Karpas-422 (cell line): ENCODE measurements at regions not wholly inside any gene's neighbourhood (a gene's known extent, or its start where the extent isn't known, plus 50 kb on each side); places are given as distances from the start of the nearest gene placed in this dataset.
"Not testable (repeated sequence)": the region's sequence is repeated elsewhere in the genome, so short reads cannot be mapped to it uniquely, and the experiment has no call there.

ENCODE experiments used
- DNase-seq: peaks from one replicate; pipeline ENCODE4 v3.0.0-alpha.2; 2015
- H2AFZ ChIP-seq: fragments of 200-600 bp; sonication (generic); 2 replicates; pipeline ENCODE4 v1.6.1; 2014; ENCODE audit warnings: antibody characterized with exemption, low read length, mixed read lengths
- H3K27ac ChIP-seq: fragments of 200-600 bp; sonication (generic); 2 replicates; pipeline ENCODE4 v1.5.1; 2014; ENCODE audit warnings: mild to moderate bottlenecking, low read length, moderate library complexity
- H3K27me3 ChIP-seq: fragments of 200-600 bp; sonication (generic); 2 replicates; pipeline ENCODE4 v1.6.1; 2014; ENCODE audit warnings: low read length, mixed read lengths
- H3K36me3 ChIP-seq: fragments of 200-600 bp; sonication (generic); 2 replicates; pipeline ENCODE4 v1.6.1; 2014; ENCODE audit warnings: low read length, mixed read lengths; ENCODE audit not compliant: insufficient read depth
- H3K4me1 ChIP-seq: fragments of 200-600 bp; sonication (generic); 2 replicates; pipeline ENCODE4 v1.6.1; 2014; ENCODE audit warnings: mild to moderate bottlenecking, low read length, mixed read lengths
- H3K4me2 ChIP-seq: fragments of 200-600 bp; sonication (generic); 2 replicates; pipeline ENCODE4 v1.6.1; 2014; ENCODE audit warnings: low read length, low read depth, mild to moderate bottlenecking; ENCODE audit not compliant: poor library complexity, severe bottlenecking
- H3K4me3 ChIP-seq: fragments of 200-600 bp; sonication (generic); 2 replicates; pipeline ENCODE4 v1.5.1; 2014; ENCODE audit warnings: mild to moderate bottlenecking, antibody characterized with exemption, low read length, mixed read lengths
- H3K79me2 ChIP-seq: fragments of 200-600 bp; sonication (generic); 2 replicates; pipeline ENCODE4 v1.6.1; 2014; ENCODE audit warnings: mild to moderate bottlenecking, low read length, mixed read lengths
- H3K9ac ChIP-seq: fragments of 200-600 bp; sonication (generic); 2 replicates; pipeline ENCODE4 v1.6.0; 2014; ENCODE audit warnings: low read length
- H3K9me2 ChIP-seq: fragments of 200-600 bp; sonication (generic), shearing (Covaris generic); replicated peaks from 2 replicates; pipeline ENCODE4 v1.6.0; 2014; ENCODE audit warnings: mild to moderate bottlenecking, low read length, moderate library complexity; ENCODE audit not compliant: insufficient read depth
- H3K9me3 ChIP-seq: fragments of 300-700, 200-600 bp; sonication (generic); 2 replicates; pipeline ENCODE4 v1.6.1; 2014; ENCODE audit warnings: low read length, mixed read lengths
- H4K20me1 ChIP-seq: fragments of 200-600 bp; sonication (generic); 2 replicates; pipeline ENCODE4 v1.6.1; 2014; ENCODE audit warnings: mild to moderate bottlenecking, antibody characterized with exemption, low read length, low read depth; ENCODE audit not compliant: insufficient read depth

- Histone ChIP-seq H3K9me3 (peaks cover 27% of the 10 kb centered on the region), H3K4me2 (no peak overlapping the region), H3K4me1 (no peaks in the 10 kb centered on the region), H3K36me3 (no peaks in the 10 kb centered on the region), H3K27me3 (no peaks in the 10 kb centered on the region), H3K27ac (no peak overlapping the region), H4K20me1 (no peaks in the 10 kb centered on the region), H3K4me3 (no peak overlapping the region), H3K9me2 (no peaks in the 10 kb centered on the region), H2AFZ (no peak overlapping the region), H3K79me2 (no peaks in the 10 kb centered on the region), H3K9ac (no peak overlapping the region)
- DNase-seq: no peak
Observed at GRCh38 chr4:66804979-66805378, 740.3 kb downstream of the CENPC start.

DNA sequence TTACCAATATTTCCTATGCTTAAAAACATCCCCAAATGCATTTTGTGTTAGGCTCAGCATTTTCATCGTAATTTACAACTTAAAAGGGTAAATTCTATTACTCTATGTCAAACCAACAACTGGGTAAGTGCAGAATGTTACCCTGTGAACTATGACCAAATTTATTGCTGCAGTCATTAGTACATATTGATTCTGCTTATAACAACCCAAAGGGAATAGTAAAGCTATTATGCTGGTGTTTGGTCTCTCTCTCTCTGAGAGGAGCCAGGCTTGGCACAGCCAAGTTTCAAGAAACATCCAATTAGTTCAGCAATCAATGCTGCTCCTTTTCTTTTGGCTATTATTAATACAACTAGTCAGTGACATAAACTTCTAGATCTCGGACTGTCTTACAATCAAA lies 747.7 kb downstream of the CENPC start:
- Histone ChIP-seq H3K4me1 (no peaks in the 10 kb centered on the region), H3K79me2 (no peaks in the 10 kb centered on the region), H3K4me2 (no peak overlapping the region), H3K9me2 (no peaks in the 10 kb centered on the region), H2AFZ (no peak overlapping the region), H4K20me1 (no peaks in the 10 kb centered on the region), H3K27ac (no peak overlapping the region), H3K9me3 (peaks cover 11% of the 10 kb centered on the region), H3K36me3 (no peaks in the 10 kb centered on the region), H3K9ac (no peak overlapping the region), H3K27me3 (no peaks in the 10 kb centered on the region), H3K4me3 (no peak overlapping the region)
- no peak for DNase-seq

DNA sequence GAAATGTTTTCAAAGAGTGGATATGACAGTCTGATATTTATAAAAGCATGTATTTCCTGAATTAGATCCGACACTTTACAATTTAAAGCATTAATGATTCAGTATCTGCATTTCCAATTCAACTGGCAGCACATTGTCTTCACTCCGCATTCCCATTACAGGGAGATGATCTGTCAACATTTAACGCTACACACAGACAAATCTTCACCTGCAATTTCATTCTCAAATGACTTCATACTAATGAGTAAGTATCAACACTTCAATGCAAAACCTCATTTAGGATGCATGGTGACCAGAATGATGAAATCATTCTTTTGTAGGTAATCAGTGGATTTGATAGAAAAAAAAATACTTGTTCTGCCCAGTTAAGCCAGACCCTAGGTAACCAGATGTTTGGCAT lies 749.6 kb downstream of the CENPC start:
- Histone ChIP-seq H3K27ac (no peak overlapping the region), H3K4me1 (no peaks in the 10 kb centered on the region), H4K20me1 (no peaks in the 10 kb centered on the region), H3K9me3 (peaks cover 9% of the 10 kb centered on the region), H3K9me2 (no peaks in the 10 kb centered on the region), H3K36me3 (no peaks in the 10 kb centered on the region), H2AFZ (no peak overlapping the region), H3K27me3 (no peaks in the 10 kb centered on the region), H3K79me2 (no peaks in the 10 kb centered on the region), H3K4me2 (no peak overlapping the region), H3K4me3 (no peak overlapping the region), H3K9ac (no peak overlapping the region)
- no peak for DNase-seq

DNA sequence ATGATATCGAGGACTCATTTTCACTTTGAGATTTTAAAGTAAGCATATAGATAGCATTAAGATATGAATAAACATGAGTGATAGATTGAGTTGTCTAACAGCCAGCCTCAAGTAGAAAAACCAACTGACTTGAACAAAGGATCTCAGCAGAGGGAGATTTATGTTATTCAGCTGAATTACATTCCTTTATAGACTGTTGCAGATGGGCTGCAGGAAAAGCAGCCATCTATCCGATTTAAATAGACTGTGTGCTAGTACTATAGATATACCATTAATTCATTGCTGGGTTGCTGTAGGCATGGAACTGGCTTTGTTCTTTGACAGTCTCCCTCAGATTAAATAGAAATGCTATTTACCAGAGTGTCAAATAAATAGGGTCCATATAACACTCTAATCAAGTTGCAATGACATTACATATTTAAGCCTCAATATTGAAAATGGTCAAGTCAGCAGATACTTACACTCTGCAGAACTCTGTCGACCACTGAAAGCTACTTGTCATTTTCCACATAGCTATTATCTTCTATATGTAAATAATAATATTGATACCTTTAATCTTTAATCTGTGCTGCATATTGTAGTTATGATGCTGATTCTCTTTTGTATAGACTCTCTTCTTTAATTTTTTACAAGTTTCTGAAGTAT lies 750.8 kb downstream of the CENPC start:
- Histone ChIP-seq H3K9me3 (peaks cover 5% of the 10 kb centered on the region; the same call in 1 of the 2 replicates), H3K79me2 (no peaks in the 10 kb centered on the region), H3K27ac (no peak overlapping the region), H3K4me3 (no peak overlapping the region), H3K4me2 (no peak overlapping the region), H3K9me2 (no peaks in the 10 kb centered on the region), H3K36me3 (no peaks in the 10 kb centered on the region), H3K9ac (no peak overlapping the region), H3K27me3 (no peaks in the 10 kb centered on the region), H3K4me1 (no peaks in the 10 kb centered on the region), H2AFZ (no peak overlapping the region), H4K20me1 (no peaks in the 10 kb centered on the region)
- no peak for DNase-seq

DNA sequence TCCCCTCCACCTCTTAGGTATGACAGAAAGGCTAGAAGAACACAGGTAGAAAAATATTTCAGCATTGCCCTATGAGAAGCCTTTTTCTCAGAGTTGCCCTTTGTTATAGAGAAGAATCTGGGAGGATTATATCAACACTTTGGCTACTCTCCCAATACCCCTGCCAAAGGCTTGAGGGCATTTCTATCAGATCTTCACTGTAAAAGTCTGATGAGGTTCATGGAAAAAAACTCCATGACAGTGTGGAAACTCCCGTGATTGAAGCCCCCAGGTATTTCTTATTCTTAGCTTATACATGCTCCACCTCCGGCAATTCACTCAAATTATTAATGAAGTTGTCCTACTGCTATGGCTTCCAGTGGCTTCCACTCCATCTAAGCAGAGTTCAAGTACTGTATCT lies 753.6 kb downstream of the CENPC start:
- Histone ChIP-seq H3K4me1 (no peaks in the 10 kb centered on the region), H4K20me1 (no peaks in the 10 kb centered on the region), H3K9ac (no peak overlapping the region), H3K36me3 (no peaks in the 10 kb centered on the region), H3K9me2 (no peaks in the 10 kb centered on the region), H3K79me2 (no peaks in the 10 kb centered on the region), H3K4me3 (no peak overlapping the region), H2AFZ (no peak overlapping the region), H3K27me3 (no peaks in the 10 kb centered on the region), H3K27ac (no peak overlapping the region), H3K4me2 (no peak overlapping the region), H3K9me3 (peaks cover 5% of the 10 kb centered on the region; the same call in 1 of the 2 replicates)
- no peak for DNase-seq

DNA sequence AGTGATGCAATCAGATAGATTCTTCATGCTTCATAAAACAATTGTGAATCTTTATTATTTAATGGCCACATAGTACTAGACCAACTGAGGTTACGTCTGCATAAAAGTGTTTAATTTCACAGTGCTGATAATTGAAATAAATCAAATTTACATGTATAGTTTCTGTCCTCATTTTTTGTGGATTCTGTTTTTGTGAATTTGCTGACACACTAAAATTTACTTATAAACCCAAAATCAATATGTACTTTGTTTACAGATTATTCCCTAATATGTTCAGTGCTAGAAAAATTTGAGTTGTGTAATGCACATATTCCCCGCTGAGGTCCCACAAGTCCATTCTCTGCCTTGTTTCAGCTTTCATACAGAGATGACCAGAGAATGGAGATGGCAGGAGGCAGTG lies 759.8 kb downstream of the CENPC start:
- H3K9me3 ChIP-seq: peaks cover 4% of the 10 kb centered on the region; the same call in 1 of the 2 replicates
- no peaks in the 10 kb centered on the region for H3K9me2 ChIP-seq
- no peaks in the 10 kb centered on the region for H3K79me2 ChIP-seq
- no peak for DNase-seq
- H4K20me1 ChIP-seq: no peaks in the 10 kb centered on the region
- no peak overlapping the region for H3K4me3 ChIP-seq
- H3K27me3 ChIP-seq: no peaks in the 10 kb centered on the region
- no peaks in the 10 kb centered on the region for H3K36me3 ChIP-seq
- no peak overlapping the region for H3K4me2 ChIP-seq
- no peak overlapping the region for H2AFZ ChIP-seq
- no peaks in the 10 kb centered on the region for H3K4me1 ChIP-seq
- no peak overlapping the region for H3K27ac ChIP-seq
- no peak overlapping the region for H3K9ac ChIP-seq

DNA sequence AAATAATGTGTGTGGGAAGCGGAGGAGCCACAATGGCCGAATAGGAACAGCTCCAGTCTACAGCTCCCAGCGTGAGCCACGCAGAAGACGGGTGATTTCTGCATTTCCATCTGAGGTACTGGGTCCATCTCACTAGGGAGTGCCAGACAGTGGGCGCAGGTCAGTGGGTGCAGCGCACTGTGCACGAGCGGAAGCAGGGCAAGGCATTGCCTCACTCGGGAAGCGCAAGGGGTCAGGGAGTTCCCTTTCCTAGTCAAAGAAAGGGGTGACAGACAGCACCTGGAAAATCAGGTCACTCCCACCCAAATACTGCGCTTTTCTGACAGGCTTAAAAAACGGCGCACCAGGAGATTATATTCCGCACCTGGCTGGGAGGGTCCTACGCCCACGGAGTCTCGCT lies 762.6 kb downstream of the CENPC start:
- H3K79me2 ChIP-seq, DNase-seq, H3K4me1 ChIP-seq, H4K20me1 ChIP-seq, H3K27me3 ChIP-seq, H2AFZ ChIP-seq, H3K36me3 ChIP-seq, H3K4me3 ChIP-seq, H3K9me2 ChIP-seq, H3K9ac ChIP-seq, H3K27ac ChIP-seq, H3K9me3 ChIP-seq, H3K4me2 ChIP-seq: not testable (repeated sequence)

GRCh38 chr4:66777097-66777496 lies 768.2 kb downstream of the CENPC start:
- Histone ChIP-seq H4K20me1 (no peaks in the 10 kb centered on the region), H3K9me2 (no peaks in the 10 kb centered on the region), H3K79me2 (no peaks in the 10 kb centered on the region), H2AFZ (no peak overlapping the region), H3K27ac (no peak overlapping the region), H3K9ac (no peak overlapping the region), H3K27me3 (no peaks in the 10 kb centered on the region), H3K36me3 (no peaks in the 10 kb centered on the region), H3K4me3 (no peak overlapping the region), H3K9me3 (peaks cover 13% of the 10 kb centered on the region; the same call in 1 of the 2 replicates), H3K4me1 (no peaks in the 10 kb centered on the region), H3K4me2 (no peak overlapping the region)
- no peak for DNase-seq

DNA sequence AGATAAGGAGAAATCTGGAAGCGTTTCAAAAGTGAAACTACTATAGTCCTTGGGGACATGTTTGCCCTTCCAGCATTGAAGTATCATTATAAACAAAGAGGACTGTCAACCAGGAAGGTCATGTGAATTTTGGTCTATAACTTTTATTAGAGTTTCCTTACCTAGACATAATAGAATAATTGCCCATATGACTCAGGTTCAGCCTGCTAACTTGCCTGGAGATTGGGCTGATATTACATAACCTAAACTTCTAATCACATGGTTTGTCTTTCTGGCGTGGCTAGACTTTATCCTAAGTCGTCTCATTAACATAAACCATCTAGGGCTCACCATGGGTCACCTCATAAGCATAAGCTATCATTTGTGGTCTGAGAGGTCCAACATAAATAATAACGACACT lies 775.9 kb downstream of the CENPC start:
- H3K27me3 ChIP-seq: no peaks in the 10 kb centered on the region
- peaks cover 10% of the 10 kb centered on the region for H3K9me3 ChIP-seq
- no peak overlapping the region for H3K4me2 ChIP-seq
- no peak for DNase-seq
- H3K9me2 ChIP-seq: no peaks in the 10 kb centered on the region
- no peak overlapping the region for H3K27ac ChIP-seq
- no peaks in the 10 kb centered on the region for H3K79me2 ChIP-seq
- no peaks in the 10 kb centered on the region for H3K36me3 ChIP-seq
- H3K9ac ChIP-seq: no peak overlapping the region
- H3K4me3 ChIP-seq: no peak overlapping the region
- H4K20me1 ChIP-seq: no peaks in the 10 kb centered on the region
- H3K4me1 ChIP-seq: no peaks in the 10 kb centered on the region
- no peak overlapping the region for H2AFZ ChIP-seq
